GM12878 (cell line): ENCODE measurements at regions not wholly inside any gene's neighbourhood (a gene's known extent, or its start where the extent isn't known, plus 50 kb on each side); places are given as distances from the start of the nearest gene placed in this dataset. TPM values are rescaled to one million over a fixed set of nuclear protein-coding genes. Genes with fewer than 3 reads are reported as not detected.

ENCODE experiments used
- ATAC-seq: fragments of 200-7000 bp; cut with Tn5 transposase; 3 replicates; pipeline ENCODE4 v1.9.1; 2020; ENCODE audit warnings: mild to moderate bottlenecking, moderate library complexity
- BruUV-seq: library from RNA; stranded (reverse); fragments of 400-500 nt; replicated peaks from 2 replicates; lab custom pipeline; 2021; lab: Mats Ljungman, UMichigan
- CTCF ChIA-PET: fragments of 300-600 bp; sonication (Branson Sonifier 250); formaldehyde crosslinking; extraction: SDS; loops from one replicate; lab custom pipeline; 2021; ENCODE audit warnings: inconsistent platforms; lab: Yijun Ruan, JAX
- POLR2A ChIA-PET: fragments of 350-600 bp; formaldehyde crosslinking; extraction: SDS; loops from one replicate; lab custom pipeline; 2021; ENCODE audit warnings: inconsistent platforms; lab: Charles Lee
- RAD21 ChIA-PET: fragments of 300-600 bp; sonication (Branson Sonifier 250); formaldehyde crosslinking; loops from one replicate; lab custom pipeline; 2023; ENCODE audit warnings: antibody characterized with exemption; ENCODE audit not compliant: unreplicated experiment; lab: Charles Lee
- SMC1A ChIA-PET: fragments of 300-600 bp; sonication (Branson Sonifier 250); formaldehyde crosslinking; loops from one replicate; lab custom pipeline; 2023; ENCODE audit not compliant: unreplicated experiment, uncharacterized antibody; lab: Charles Lee
- DNase-seq: peaks from one replicate; pipeline ENCODE4 v3.0.0-alpha.2; 2011; ENCODE audit warnings: low read depth, low spot score
- FAIRE-seq: peaks from 3 replicates; lab custom pipeline; 2011; peaks lifted over from hg19 to GRCh38; lab: Jason Lieb, UNC
- H2AFZ ChIP-seq: 2 replicates; pipeline ENCODE4 v1.6.0; 2011; ENCODE audit warnings: low read depth, low read length, control low read depth; ENCODE audit not compliant: control insufficient read depth
- H3K27ac ChIP-seq: 2 replicates; pipeline ENCODE4 v1.5.1; 2011; ENCODE audit warnings: control low read depth; ENCODE audit not compliant: control insufficient read depth, insufficient read depth
- H3K27me3 ChIP-seq, 2 experiments: replicated peaks in 1 of 2; 2 replicates each; pipeline versions ENCODE4 v1.6.0 to v1.6.1; 2011; ENCODE audit warnings: low read length in 1 of 2; ENCODE audit not compliant: control insufficient read depth in 2 of 2, insufficient read depth in 2 of 2
- H3K36me3 ChIP-seq, 2 experiments: 2 replicates each; pipeline ENCODE4 v1.5.1; 2011; ENCODE audit warnings: low read length in 1 of 2; ENCODE audit not compliant: control insufficient read depth in 2 of 2, insufficient read depth in 2 of 2
- H3K4me1 ChIP-seq: 2 replicates; pipeline ENCODE4 v1.6.1; 2011; ENCODE audit warnings: mild to moderate bottlenecking, low read length, moderate library complexity, mixed read lengths; ENCODE audit not compliant: control insufficient read depth, insufficient read depth
- H3K4me2 ChIP-seq: 2 replicates; pipeline ENCODE4 v1.6.0; 2011; ENCODE audit warnings: control low read depth; ENCODE audit not compliant: control insufficient read depth, insufficient read depth
- H3K4me3 ChIP-seq: fragments of 200-600 bp; sonication (generic); 2 replicates; pipeline ENCODE4 v1.5.1; 2016
- H3K79me2 ChIP-seq: 2 replicates; pipeline ENCODE4 v1.6.0; 2011; ENCODE audit warnings: low read length; ENCODE audit not compliant: control insufficient read depth, insufficient read depth
- H3K9ac ChIP-seq: 2 replicates; pipeline ENCODE4 v1.8.0; 2011; ENCODE audit warnings: low read length, control low read depth, mixed read lengths; ENCODE audit not compliant: control insufficient read depth, insufficient read depth
- H3K9me3 ChIP-seq: replicated peaks from 3 replicates; pipeline ENCODE4 v1.5.1; 2011; ENCODE audit warnings: mild to moderate bottlenecking, low read length; ENCODE audit not compliant: control insufficient read depth, insufficient read depth
- H4K20me1 ChIP-seq: 2 replicates; pipeline ENCODE4 v1.6.0; 2011; ENCODE audit not compliant: control insufficient read depth, insufficient read depth
- BCLAF1 ChIP-seq: fragments of 450-650 bp; IDR thresholded peaks from 2 replicates; pipeline ENCODE4 v1.6.1; 2017; ENCODE audit warnings: antibody characterized with exemption, mild to moderate bottlenecking, moderate library complexity
- PML ChIP-seq: IDR thresholded peaks from 2 replicates; pipeline ENCODE4 v1.6.1; 2012; ENCODE audit warnings: low read length, inconsistent platforms
- ZNF217 ChIP-seq: fragments of 450-650 bp; IDR thresholded peaks from 2 replicates; pipeline ENCODE4 v1.6.1; 2017; ENCODE audit warnings: antibody characterized with exemption, mild to moderate bottlenecking
- WGBS: methylation state at CpG from one replicate; pipeline ENCODE4 v1.1.6; 2016; ENCODE audit warnings: low lambda C conversion rate; ENCODE audit not compliant: insufficient replicate concordance, insufficient coverage; ENCODE audit errors: missing lambda C conversion rate; 5-methylcytosine and 5-hydroxymethylcytosine counted together
- in situ Hi-C: fragments of 300-500 bp; cut with MboI; formaldehyde crosslinking; loops from 9 replicates; pipeline ENCODE4 v1.14.3; 2018; ENCODE audit warnings: mixed read lengths
- intact Hi-C: fragments of 100-400 bp; cut with micrococcal nuclease; formaldehyde crosslinking; loops from one replicate; pipeline ENCODE4 v1.14.2; 2022; ENCODE audit not compliant: unreplicated experiment
- microRNA counts: library from miRNA; unstranded; fragments of <30 nt; microRNA quantifications from one replicate; lab custom pipeline; 2016
- microRNA-seq: library from miRNA; unstranded; fragments of <30 nt; microRNA quantifications from one replicate; pipeline ENCODE4, GENCODE V29; 2018
- small RNA-seq: library from RNA; depleted of rRNA; stranded (forward); fragments of <200 nt; gene quantifications from one replicate; pipeline ENCODE3, GENCODE V24; 2014

- CTCF ChIA-PET = interaction anchor here (1.0 to 1.1 kb wide), 2 partner anchors 12 to 122 kb away, joined by 3 read pairs; no protein-coding TSS in a partner anchor
Measured at GRCh38 chr11:43626798-43627197, 53.7 kb upstream of the HSD17B12 start.

More at GRCh38 chr11:43626798-43627197, 53.7 kb upstream of the HSD17B12 start:
- intact Hi-C loops = no loop called here
- ChIA-PET RAD21 (no interaction called here), POLR2A (no interaction called here), SMC1A (interaction anchor here (1.3 kb wide), 1 partner anchor 8 kb away, joined by 6 read pairs; no protein-coding TSS in a partner anchor)
- DNase-seq (no peak), FAIRE-seq (no peak), ATAC-seq (no peak)
- H3K9ac ChIP-seq = no peak overlapping the region
- no peaks in the 10 kb centered on the region for H3K36me3 ChIP-seq
- BruUV-seq = no TSS peak
- no peak for TF ChIP-seq ZNF217
- no peak for TF ChIP-seq BCLAF1
- no peak for TF ChIP-seq PML
- 12% methylated on average over 3 of the region's 3 CpGs for WGBS
- no peak overlapping the region for H3K4me3 ChIP-seq
- in situ Hi-C loops = no loop called here
- no peak overlapping the region for H3K4me2 ChIP-seq
- H4K20me1 ChIP-seq = no peaks in the 10 kb centered on the region
- H3K27me3 ChIP-seq = peaks cover 0 to 3% of the 10 kb centered on the region in 2 experiments; a peak in 1 of 4 replicates
- no peak overlapping the region for H3K27ac ChIP-seq
- H3K79me2 ChIP-seq = no peaks in the 10 kb centered on the region
- no peak overlapping the region for H2AFZ ChIP-seq
- no peaks in the 10 kb centered on the region for H3K4me1 ChIP-seq
- no peaks in the 10 kb centered on the region for H3K9me3 ChIP-seq

MicroRNA genes in the stretch of these regions (microRNA counts, 767-probe panel; counts per million panel counts)
- 977 counts per million, percentile 26 among the panel's probes with 10 or more counts for microRNA hsa-miR-129-2-3p (lab: Ali Mortazavi, UCI)
- 55.3 counts per million for microRNA hsa-miR-129-5p (lab: Ali Mortazavi, UCI)
- 1,650 counts per million, percentile 63 among the panel's probes with 10 or more counts for microRNA hsa-miR-670 (lab: Ali Mortazavi, UCI)

Small RNA genes in the stretch of these regions (microRNA-seq; reads per million reads assigned to microRNA genes)
- gene MIR129-2 (not detected), gene MIR670 (not detected)

Small RNA genes in the stretch of these regions (small RNA-seq; reads per million reads assigned to genes)
- not detected for gene MIR129-2
- gene MIR670 = not detected
